ENCODE measurements at regions not wholly inside any gene's neighbourhood (a gene's known extent, or its start where the extent isn't known, plus 50 kb on each side); places are given as distances from the start of the nearest gene placed in this dataset.

DNA sequence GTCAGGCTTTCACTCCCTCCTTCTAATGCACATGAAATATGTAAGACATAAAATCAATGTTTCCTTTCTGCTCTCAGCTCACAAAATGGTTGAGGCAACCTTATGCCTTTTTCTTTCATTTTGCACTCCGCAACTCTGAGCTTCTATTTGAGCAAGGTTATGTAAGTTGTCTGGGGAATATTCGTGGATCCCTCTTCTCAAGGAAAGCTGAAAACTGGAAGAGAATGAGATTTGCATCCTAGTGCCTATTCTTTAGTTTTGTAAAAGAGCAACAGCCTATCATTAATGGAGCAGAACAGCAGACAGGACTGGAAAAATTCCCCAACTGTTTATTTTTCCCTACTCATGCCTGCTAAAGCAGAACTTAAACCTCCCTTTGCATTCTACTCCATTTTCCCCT lies 141.7 kb downstream of the FAM76B start:
- Mint-ChIP-seq H3K27me3 (no peaks in the 10 kb centered on the region), H3K4me3 (no peak overlapping the region), H3K4me1 (ENCODE audit: low read depth) (peaks cover under 1% of the 10 kb centered on the region), H3K36me3 (ENCODE audit: low read depth) (no peaks in the 10 kb centered on the region), H3K9me3 (no peaks in the 10 kb centered on the region), H3K27ac (no peak overlapping the region)
- TF ChIP-seq, protein P1, sequence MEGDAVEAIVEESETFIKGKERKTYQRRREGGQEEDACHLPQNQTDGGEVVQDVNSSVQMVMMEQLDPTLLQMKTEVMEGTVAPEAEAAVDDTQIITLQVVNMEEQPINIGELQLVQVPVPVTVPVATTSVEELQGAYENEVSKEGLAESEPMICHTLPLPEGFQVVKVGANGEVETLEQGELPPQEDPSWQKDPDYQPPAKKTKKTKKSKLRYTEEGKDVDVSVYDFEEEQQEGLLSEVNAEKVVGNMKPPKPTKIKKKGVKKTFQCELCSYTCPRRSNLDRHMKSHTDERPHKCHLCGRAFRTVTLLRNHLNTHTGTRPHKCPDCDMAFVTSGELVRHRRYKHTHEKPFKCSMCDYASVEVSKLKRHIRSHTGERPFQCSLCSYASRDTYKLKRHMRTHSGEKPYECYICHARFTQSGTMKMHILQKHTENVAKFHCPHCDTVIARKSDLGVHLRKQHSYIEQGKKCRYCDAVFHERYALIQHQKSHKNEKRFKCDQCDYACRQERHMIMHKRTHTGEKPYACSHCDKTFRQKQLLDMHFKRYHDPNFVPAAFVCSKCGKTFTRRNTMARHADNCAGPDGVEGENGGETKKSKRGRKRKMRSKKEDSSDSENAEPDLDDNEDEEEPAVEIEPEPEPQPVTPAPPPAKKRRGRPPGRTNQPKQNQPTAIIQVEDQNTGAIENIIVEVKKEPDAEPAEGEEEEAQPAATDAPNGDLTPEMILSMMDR (IDR thresholded peaks at IDR 0.05): no peak
- Histone ChIP-seq H3K27ac (ENCODE audit: low read depth in 1 of 2, low read length in 2 of 2) (no peak overlapping the region), H3K9me3 (ENCODE audit: control insufficient read depth in 1 of 2, insufficient read depth in 1 of 2, low read length in 2 of 2) (no peaks in the 10 kb centered on the region), H3K4me1 (ENCODE audit: insufficient read depth, low read length) (no peaks in the 10 kb centered on the region), H3K27me3 (ENCODE audit: control insufficient read depth in 1 of 2, insufficient read depth in 2 of 2, low read length in 2 of 2) (no peaks in the 10 kb centered on the region), H3K36me3 (ENCODE audit: insufficient read depth, low read length) (no peaks in the 10 kb centered on the region), H3K4me3 (ENCODE audit: low read length) (no peak overlapping the region)
- ChIA-PET CTCF (no interaction called here), POLR2A (no interaction called here)
- intact Hi-C loops (cut with DNase I, micrococcal nuclease): loop anchor here in 1 of 2 experiments (5.0 kb wide), 1 partner anchor 34 kb away; no protein-coding TSS in a partner anchor
- DNase-seq (no peak), ATAC-seq (ENCODE audit: poor library complexity) (no peak)

DNA sequence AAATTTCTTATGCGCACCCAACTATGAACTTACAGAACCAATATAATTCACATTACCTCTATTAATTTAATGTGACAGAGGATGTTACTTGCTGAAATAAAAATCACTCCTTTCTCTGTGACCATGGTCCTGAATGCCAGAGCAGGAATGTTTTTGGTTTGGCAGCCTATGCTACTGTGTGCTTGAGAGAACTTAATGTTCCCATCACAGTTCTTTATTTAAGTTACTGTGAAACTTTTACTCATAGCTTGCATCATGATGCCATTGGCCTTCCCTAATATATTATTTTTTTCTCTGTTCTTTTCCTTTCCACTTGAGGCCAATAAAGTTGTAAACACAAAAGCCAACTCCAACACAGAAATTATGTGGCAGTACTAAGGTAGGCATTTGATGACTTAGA lies 142.2 kb downstream of the FAM76B start:
- ChIA-PET CTCF (no interaction called here), POLR2A (no interaction called here)
- H3K4me3 ChIP-seq (ENCODE audit: low read length): no peak overlapping the region
- Mint-ChIP-seq H3K36me3 (ENCODE audit: low read depth) (no peaks in the 10 kb centered on the region), H3K4me1 (ENCODE audit: low read depth) (peaks cover 6% of the 10 kb centered on the region), H3K27ac (no peak overlapping the region), H3K4me3 (no peak overlapping the region), H3K9me3 (no peaks in the 10 kb centered on the region), H3K27me3 (no peaks in the 10 kb centered on the region)
- no peaks in the 10 kb centered on the region for H3K4me1 ChIP-seq (ENCODE audit: insufficient read depth, low read length)
- H3K36me3 ChIP-seq (ENCODE audit: insufficient read depth, low read length): no peaks in the 10 kb centered on the region
- TF ChIP-seq, protein P1 (IDR thresholded peaks at IDR 0.05): no peak
- ATAC-seq (ENCODE audit: poor library complexity): no peak
- DNase-seq: no peak
- H3K27ac ChIP-seq (ENCODE audit: low read depth in 1 of 2, low read length in 2 of 2): no peak overlapping the region
- no peaks in the 10 kb centered on the region for H3K9me3 ChIP-seq (ENCODE audit: control insufficient read depth in 1 of 2, insufficient read depth in 1 of 2, low read length in 2 of 2)
- intact Hi-C loops (cut with DNase I, micrococcal nuclease): loop anchor here in 1 of 2 experiments (5.0 kb wide), 1 partner anchor 35 kb away; no protein-coding TSS in a partner anchor
- no peaks in the 10 kb centered on the region for H3K27me3 ChIP-seq (ENCODE audit: control insufficient read depth in 1 of 2, insufficient read depth in 2 of 2, low read length in 2 of 2)

DNA sequence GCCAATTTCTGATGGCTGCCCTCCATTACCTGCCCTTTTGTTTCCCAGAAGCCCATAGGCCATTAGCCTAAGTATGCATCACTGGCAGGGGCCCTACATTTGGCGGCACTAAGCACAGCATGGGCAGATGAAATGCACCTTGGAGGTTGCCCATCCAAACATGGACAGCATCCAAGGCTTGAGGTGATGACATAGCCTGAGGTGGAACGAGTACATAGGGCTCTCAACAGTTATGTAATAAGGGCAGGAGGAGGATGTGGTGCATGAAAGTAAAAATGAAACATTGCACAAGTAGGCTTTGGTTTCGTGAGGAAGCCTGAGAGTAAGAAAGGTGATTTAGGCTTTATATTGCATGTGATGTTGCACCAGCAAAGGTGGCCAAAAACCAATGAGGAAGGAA lies 148.1 kb downstream of the FAM76B start:
- H3K4me1 Mint-ChIP-seq (ENCODE audit: low read depth): peaks cover 23% of the 10 kb centered on the region
- TF ChIP-seq, protein P1 (IDR thresholded peaks at IDR 0.05): no peak
- intact Hi-C loops (cut with DNase I, micrococcal nuclease): loop anchor here in 1 of 2 experiments (5.0 kb wide), 1 partner anchor 41 kb away; no protein-coding TSS in a partner anchor
- Histone ChIP-seq H3K4me3 (ENCODE audit: low read length) (no peak overlapping the region), H3K9me3 (ENCODE audit: control insufficient read depth in 1 of 2, insufficient read depth in 1 of 2, low read length in 2 of 2) (no peaks in the 10 kb centered on the region), H3K27me3 (ENCODE audit: control insufficient read depth in 1 of 2, insufficient read depth in 2 of 2, low read length in 2 of 2) (no peaks in the 10 kb centered on the region), H3K4me1 (ENCODE audit: insufficient read depth, low read length) (peaks cover 5% of the 10 kb centered on the region), H3K27ac (ENCODE audit: low read depth in 1 of 2, low read length in 2 of 2) (no peak overlapping the region), H3K36me3 (ENCODE audit: insufficient read depth, low read length) (no peaks in the 10 kb centered on the region)
- DNase-seq (peak in 8 of 14 experiments; percentile 2 to 83 (median 28)), ATAC-seq (ENCODE audit: poor library complexity) (peak; percentile 92)
- H3K36me3 Mint-ChIP-seq (ENCODE audit: low read depth): peaks cover 4% of the 10 kb centered on the region
- ChIA-PET POLR2A (interaction anchor here (0.6 to 1.4 kb wide), 7 partner anchors 9 to 412 kb away, joined by 3 to 7 read pairs (median 5); partner anchors contain the start of gene SESN3), CTCF (no interaction called here)
- peak overlapping the region; percentile 13 for H3K4me3 Mint-ChIP-seq
- peaks cover 4% of the 10 kb centered on the region for H3K9me3 Mint-ChIP-seq
- no peaks in the 10 kb centered on the region for H3K27me3 Mint-ChIP-seq
- H3K27ac Mint-ChIP-seq: peak overlapping the region; percentile 79
